ENCODE measurements at regions not wholly inside any gene's neighbourhood (a gene's known extent, or its start where the extent isn't known, plus 50 kb on each side); places are given as distances from the start of the nearest gene placed in this dataset.
A peak's percentile ranks its signal among the peaks of the same experiment; 100 is the strongest.
"Not testable (repeated sequence)": the region's sequence is repeated elsewhere in the genome, so short reads cannot be mapped to it uniquely, and the experiment has no call there.

DNA sequence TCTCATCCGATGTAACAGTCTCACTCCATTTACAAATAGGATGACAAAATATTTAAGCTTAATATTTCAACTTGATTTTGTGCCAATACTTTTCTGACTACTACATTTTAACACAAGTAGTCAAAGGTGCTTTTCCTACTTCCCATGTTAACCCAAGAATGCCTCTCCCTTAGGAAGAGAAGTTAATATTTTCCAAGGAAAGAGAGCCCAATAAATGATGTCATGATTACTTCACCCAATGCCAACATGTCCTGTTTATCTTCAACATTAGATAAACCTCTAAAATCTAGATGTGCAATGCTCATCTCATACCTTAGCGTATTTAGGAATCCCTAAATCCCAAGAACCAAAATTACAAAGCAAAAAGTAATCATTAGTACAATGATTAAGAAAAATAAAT, 156.7 kb upstream of the TENT5A start:
- DNase-seq (ENCODE audit: low read depth in 2 of 2): no peak

DNA sequence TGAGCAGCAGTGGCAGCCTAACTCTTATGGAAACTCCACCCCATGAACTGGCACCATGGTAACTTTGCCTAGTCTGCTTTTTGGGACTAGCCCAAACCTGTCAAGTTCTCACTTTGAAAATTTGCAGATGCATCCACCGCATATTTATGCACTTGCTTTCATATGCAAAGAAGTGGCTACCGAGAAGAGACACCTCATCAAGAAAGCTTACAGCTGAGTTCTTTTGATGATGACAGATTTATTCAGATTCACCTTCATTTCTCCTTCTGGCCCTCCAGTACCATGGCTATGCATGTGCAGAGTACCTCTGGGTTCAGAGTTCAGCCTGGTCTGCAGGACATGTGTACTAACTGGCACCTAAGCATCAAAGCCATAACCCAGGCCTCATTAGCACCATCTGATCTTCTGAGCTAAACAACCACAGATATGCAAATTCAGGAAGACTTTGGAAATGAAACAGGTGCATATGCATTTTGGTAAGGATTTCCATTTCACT, 154.3 kb upstream of the TENT5A start:
- DNase-seq (ENCODE audit: low read depth in 2 of 2): no peak

DNA sequence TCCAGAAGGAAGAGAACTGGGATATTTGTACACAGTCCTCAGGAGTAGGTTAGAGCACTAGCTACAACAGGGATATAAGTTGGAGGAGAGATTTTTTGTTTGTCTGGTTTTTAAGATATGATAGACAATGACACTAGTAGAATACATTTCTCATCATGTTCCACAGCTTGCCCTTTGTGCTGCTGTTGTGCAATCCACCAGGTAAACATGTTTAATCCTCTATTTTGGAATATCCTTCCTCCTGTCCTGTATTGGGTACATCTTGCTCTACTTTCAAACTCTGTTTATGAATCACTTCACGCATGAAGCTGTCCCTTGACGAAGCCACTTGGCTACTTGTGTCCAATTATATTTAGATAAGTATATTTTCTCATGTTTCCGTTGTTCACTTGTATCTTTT, 153.6 kb upstream of the TENT5A start:
- DNase-seq (ENCODE audit: low read depth in 2 of 2): no peak

DNA sequence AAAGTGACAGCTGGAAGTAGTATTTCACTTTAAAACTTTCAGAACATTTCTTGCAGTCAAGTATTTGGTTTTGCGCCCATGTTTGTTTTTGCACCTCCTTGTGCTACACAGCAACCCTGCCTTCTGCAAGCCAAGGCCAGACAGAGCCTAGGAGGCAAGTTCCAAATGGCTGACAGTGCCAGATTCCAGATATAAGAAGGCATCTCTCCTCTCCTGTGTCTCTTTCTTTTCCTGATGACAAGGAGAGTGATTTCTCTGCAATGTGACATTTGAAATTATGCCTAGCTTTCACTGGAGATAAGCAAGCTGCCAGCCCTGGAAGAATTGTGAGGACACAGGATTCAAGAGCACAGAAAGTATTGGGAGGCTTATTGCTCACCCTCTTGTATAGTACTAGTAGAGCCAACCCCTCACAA, 149.1 kb upstream of the TENT5A start:
- no peak for DNase-seq (ENCODE audit: low read depth in 2 of 2)

DNA sequence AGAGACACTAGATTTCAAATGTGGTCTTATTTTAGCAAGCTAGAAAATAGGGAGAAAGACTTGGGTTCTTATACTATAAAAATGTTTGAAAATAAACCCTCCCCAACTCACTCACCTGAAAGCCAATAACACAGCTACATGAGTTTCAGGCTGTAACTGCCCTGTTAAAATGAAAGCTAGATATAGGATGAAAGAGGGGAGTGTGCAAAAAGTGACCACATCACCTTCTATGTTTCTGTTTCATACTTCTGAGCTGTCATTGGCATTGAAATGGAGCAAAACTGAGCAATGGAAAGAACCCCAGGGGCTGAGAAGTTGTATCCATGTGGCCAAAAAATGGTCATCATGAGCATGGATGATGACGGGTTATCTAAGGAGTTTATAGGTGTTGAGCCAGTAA, 148.1 kb upstream of the TENT5A start:
- DNase-seq (ENCODE audit: low read depth in 2 of 2): no peak

DNA sequence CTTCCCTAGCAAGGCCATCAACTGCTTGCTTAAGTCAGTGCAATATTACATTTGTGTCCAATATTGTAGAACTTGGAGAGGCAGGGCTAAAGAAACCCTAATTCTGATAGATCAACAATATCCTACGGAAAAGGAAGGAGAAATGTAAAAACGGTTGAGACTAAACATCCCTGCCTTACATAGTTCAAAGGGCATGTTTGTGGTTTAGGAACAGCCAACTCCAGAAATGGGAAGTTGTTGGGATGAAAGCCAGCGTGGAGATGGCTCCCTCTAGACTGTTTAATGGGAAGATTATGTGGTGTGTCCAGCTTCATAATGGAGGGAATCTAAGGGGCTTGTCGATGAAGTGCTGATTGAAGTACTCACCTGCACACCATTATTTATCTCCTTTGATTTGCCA, 145.3 kb upstream of the TENT5A start:
- DNase-seq (ENCODE audit: low read depth in 2 of 2): peak in 1 of 2 donors; percentile 1

DNA sequence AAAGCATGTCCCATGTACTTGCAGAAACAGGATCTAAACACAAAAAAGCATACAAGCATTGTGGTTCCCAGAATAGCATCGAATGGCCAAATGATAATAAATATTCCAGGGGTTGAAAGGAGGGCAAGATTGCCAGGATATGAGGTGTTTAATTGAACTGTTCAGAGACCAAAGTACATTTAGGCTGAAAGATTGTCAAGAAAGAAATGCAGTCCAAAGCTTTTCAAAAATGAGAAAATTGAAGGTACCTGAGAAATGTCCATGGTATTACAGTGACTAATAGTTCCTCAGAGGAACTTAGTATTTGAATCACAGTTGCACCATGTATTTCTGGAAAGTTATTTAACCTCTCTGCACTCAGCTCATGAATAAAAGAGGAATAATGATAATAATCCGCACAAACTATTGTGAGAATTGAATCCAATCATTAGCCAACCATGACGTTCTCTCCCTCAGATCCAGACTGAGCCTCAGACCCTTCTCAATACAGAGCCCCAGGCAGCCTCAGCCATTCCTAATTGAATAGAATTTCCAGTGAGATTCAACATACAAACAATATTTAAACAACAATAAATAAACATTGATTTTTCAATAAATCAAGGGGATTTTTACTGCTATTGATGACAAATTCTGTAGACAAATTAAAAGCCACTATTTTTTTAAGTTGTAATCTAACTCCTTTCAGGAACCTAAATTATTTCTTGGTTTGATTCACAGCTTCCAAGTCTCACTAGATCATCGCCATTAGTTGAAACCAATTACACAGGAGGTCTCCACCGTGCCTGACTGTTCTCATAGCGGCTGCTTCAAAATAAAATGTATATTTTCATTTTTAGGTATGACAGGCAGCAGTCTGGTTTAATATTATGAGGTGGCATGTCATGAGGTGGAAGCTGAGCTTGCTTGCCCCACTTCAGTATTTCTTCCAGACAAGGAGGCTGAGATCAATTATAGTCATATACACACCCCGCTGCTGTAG, 144.3 kb upstream of the TENT5A start:
- DNase-seq (ENCODE audit: low read depth in 2 of 2): no peak

DNA sequence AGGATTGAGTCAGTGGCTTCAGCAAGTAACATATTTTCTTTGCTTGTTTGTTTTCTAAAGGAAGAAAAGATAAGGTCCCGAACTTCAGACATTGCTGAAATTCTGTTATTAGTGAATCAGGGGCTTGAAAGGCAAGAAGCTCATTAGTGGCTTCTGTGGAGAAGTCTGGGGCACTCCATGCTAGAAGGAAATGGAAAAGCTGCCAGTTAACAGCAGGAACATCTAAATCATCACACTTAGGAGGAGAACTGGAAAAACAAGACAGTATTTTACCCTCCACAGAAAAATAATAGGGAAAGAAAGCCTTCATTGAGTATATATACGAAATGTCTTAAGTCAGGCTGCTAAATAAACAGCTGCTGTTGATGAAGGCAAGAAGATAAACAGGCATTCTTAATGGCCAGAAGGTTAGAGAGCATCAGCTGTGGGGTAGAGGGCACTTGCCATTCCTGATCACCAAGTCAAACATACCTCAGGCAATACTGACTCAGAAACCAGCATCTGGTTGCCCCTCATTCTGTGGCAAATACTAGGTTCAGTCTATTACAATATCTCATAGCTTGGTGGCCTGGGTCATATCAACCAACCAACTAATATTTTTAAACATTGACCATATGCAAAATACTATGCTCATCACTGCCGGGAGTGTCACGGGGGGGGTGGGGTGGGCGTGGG, 143.2 kb upstream of the TENT5A start:
- peak in 1 of 2 donors; percentile 3 for DNase-seq (ENCODE audit: low read depth in 2 of 2)

DNA sequence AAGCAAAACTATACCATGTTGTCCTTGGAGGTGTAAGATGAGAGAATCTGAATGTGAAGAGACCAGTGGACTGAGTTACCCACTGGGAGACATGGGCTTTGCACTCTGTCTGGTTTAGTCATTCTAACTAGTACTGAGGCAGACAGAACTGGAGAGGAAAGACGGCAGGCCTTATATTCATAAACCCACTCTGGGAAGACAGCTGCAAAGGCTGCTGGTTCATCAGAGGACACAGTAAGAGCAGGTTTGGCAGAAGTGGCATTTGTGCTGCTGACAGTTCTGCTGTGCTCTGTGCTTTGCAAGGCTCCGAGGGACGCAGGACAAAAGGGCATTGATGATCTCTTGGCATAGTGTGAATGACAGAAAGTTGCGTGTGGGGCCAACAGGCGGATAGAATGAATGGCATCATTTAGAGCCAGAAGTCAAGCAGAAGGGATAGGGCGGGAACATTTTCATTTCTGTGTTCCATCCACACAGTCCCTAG, 142.3 kb upstream of the TENT5A start:
- DNase-seq (ENCODE audit: low read depth in 2 of 2): no peak

DNA sequence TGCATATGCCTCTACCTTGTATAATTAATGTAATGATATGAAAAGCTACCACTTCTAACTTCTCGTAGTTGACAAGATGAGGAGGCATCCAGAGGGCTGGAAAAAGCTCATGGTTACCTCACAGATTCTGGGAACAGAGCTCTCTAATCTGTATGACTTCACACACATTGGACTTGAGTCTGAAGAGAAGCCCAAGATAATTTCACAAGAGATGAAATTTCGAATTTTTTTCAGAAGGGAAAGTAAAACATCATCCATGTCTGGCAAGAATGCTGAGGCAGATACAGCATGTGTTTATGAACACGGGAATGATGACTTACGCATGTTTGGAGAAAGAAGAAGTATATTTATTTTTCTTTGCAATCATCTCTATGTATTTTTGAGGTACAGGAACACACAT, 141.8 kb upstream of the TENT5A start:
- no peak for DNase-seq (ENCODE audit: low read depth in 2 of 2)

DNA sequence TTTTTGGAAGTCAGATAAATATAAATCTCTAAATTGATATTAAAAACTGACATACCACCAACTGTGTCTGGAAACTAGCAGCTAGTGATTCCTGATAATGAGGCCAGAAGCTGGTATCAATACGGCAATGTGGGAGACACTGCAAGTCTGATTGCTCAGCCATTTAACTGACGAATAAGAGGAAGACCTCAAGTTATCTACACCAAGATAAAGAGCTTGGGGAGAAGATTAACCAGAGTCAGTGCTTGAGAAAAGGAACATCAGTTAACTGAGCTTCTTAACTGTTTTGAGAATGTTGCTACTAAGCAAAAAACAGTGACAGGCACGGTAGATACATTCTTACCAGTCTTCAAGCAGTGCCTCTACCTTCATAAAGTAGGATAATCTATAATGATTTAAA, 140.4 kb upstream of the TENT5A start:
- DNase-seq (ENCODE audit: low read depth in 2 of 2): no peak

DNA sequence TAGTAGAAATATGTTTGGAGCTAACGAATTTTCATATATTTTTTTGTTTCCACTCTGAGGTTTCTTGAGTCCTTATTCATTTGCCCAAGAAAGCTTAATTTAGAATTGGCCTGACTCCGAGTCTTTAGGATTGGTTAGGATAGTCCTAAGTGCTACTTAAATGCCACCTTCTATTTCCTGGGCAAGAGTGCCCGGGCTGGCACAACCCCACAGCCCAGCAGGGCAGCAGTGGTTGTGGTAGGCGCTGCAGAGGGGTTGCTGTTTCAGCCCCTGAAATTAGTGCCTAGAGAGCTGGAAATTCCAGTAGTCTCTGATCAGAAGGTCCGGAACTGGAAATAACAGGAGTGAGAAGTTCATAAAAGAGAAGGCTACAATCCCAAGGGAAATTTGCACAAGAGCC, 139.4 kb upstream of the TENT5A start:
- DNase-seq (ENCODE audit: low read depth in 2 of 2): no peak

DNA sequence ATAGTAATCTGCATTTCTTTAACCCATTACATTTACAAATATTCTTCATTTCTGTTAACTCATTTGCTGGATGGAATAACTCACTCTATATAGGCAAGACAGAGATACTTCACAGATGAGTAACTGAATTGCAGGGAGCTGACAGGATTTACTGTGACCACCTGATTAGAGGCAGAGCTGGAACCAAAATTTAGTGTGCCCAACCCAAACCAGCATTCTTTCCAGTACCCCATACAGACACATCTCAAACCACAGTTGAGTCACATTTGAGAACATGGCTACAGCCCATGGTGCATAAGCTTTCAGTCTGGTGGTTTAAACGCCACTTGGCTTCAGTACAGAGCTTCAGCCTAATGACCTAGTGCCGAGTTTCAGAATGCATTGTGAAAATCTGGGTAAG, 138.4 kb upstream of the TENT5A start:
- no peak for DNase-seq (ENCODE audit: low read depth in 2 of 2)

DNA sequence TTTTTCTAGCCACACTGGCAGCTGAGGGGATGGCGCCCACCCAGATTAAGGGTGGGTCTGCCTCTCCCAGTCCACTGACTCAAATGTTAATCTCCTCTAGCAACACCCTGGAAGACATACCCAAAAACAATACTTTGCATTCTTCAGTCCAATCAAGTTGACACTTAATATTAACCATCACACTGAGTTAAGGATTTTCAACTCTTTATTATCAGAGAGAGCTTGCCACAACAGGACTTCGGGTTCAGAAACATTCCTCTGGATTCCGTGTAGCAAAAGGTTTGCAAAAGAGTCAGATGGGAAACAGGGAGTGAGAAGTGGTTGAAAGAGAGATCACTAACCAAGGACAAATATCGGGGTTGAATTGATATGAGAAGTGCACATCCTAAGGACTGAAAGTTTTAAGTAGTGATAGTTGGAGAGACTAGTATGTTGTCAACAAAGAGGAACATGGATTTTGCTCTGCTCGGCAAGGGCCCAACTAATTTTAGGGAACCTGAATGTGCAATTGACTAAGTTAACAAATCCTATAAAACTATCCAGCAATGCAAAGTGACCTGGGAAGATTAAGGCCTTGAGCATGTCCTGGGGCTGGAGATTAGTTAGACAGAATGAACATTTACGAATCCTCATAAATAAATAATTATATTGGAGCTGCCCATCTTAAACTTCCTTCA, 137.0 kb upstream of the TENT5A start:
- no peak for DNase-seq (ENCODE audit: low read depth in 2 of 2)

DNA sequence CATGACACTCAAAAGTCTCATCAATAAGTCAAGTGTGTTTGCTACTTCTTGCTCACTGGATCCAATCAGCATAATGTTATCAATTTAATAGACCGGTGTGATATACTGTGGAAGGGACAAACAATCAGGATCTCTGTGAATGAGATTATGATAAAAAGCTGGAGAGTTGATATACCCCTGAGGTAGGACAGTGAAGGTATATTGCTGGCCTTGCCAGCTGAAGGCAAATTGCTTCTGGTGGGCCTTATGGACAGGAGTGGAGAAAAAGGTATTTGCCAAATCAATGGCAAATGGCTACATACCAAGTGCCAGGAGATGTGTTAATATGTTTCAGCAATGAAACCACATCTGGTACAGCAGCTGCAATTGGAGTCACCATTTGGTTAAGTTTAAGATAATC, 134.4 kb upstream of the TENT5A start:
- DNase-seq (ENCODE audit: low read depth in 2 of 2): not testable (repeated sequence)

DNA sequence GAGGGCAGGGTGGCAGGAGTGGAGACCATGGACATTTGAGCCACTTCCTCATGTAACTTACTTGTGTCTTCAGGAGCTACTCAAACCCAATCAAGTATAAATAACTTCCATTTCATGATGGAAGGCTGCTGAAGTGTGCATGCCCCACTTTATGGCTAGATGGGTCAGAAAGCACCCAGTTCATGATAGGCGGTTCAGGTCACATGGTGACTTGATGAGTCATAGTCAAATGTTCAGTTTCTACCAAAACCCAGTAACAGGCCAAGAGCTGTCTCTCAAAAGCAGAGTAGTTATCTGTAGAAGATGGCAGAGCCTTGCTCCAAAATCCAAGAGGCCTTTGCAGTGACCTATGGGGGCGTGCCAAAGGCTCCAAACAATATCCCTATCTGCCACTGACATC, 133.7 kb upstream of the TENT5A start:
- DNase-seq (ENCODE audit: low read depth in 2 of 2): no peak

DNA sequence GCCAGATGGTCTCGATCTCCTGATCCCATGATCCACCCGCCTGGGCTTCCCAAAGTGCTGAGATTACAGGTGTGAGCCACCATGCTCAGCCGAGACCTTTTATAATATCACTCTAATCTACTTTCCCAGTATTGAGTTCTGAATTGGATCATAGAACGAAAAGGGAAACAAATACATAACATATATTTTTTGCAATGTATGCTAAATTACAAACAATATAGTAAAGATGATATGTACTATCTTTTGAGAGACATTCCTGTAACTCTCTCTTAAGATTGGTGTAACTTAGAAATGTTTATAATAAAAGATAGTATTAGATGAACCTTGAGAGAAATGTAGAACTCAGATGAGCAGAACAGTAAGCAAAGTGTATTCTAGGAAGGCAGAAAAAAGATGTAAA, 129.2 kb upstream of the TENT5A start:
- DNase-seq (ENCODE audit: low read depth in 2 of 2): no peak

DNA sequence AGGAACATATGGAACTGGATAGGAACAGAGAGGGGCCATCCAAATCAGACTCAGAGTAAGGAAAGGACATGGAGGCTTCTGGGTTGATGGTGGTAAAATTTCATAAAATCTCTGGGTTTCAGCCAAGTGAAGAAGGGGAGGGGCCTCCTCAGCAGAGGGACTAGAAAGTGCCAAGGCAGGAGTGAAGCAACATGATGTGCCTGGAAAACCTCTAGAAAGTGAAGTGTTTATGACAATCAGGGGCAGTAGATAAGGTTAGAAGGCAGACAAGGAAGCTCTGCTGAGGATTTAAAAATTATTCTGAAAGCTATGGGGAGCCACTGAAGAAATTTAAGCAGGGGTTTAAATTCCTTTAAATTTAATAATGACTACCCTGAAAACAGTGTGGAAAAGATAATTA, 126.0 kb upstream of the TENT5A start:
- DNase-seq (ENCODE audit: low read depth in 2 of 2): no peak

DNA sequence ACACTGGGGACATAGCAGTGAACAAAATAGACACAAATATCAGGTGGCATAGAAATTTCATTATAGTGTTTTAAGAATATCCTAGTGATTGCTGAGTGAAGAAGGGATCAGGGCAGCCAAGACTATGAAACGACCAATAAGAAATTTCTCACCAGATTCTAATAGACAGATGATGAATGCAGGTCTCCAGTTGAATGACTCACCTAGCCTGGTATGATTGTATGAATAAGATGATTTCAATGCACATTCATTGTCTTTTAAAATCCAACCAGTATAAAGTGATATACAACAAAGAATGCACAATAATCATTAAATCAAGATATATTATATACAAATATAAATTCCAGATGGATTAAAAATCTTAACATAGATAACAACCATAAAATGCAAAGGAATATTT, 124.5 kb upstream of the TENT5A start:
- no peak for DNase-seq (ENCODE audit: low read depth in 2 of 2)

DNA sequence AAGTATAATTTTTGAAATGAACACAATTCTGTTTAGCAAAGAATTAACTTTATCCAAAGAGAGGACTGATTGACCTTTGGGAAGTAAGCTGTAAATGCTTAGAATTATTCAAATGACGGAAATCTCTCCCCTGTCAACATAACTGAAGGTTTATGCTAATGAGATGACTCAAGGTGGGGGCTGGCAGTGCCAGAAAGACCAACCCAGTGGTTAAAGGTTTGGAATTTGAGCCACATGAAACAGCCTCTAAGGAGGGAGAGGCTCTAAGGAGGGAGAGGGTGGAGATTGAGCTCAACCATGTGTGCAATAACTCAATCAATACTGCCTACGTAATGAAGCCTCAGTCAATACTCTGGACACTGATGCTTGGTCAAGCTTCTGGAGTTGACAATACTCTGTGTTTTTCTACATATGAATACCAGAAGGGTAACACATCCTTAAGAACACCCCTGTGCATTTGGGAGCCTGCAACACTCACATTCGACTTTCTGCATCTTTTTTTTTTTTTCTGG, 123.4 kb upstream of the TENT5A start:
- DNase-seq (ENCODE audit: low read depth in 2 of 2): no peak

DNA sequence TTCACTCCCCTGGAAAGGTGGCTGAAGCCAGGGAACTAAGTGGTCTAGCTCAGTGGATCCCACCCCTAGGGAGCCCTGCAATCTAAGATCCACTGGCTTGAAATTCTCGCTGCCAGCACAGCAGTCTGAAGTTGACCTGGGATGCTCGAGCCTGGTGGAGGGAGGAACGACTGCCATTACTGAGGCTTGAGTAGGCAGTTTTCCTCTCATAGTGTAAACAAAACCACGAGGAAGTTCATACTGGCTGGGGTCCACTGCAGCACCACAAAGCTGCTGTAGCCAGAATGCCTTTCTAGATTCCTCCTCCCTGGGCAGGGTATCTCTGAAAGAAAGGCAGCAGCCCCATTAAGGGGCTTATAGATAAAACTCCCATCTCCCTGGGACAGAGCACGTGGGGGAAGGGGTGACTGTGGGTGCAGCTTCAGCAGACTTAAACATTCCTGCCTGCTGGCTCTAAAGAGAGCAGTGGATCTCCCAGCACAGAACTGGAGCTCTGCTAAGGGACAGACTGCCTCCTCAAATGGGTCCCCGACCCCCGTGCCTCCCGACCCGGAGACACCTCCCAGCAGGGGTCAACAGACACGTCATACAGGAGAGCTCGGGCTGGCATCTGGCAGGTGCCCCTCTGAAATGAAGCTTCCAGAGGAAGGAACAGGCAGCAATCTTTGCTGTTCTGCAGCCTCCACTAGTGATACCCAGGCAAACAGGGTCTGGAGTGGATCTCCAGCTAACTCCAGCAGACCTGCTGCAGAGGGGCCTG, 117.4 kb upstream of the TENT5A start:
- not testable (repeated sequence) for DNase-seq (ENCODE audit: low read depth in 2 of 2)

Data from lung microvascular endothelial cell (primary cell).